ENCODE measurements at regions not wholly inside any gene's neighbourhood (a gene's known extent, or its start where the extent isn't known, plus 50 kb on each side); places are given as distances from the start of the nearest gene placed in this dataset.

DNA sequence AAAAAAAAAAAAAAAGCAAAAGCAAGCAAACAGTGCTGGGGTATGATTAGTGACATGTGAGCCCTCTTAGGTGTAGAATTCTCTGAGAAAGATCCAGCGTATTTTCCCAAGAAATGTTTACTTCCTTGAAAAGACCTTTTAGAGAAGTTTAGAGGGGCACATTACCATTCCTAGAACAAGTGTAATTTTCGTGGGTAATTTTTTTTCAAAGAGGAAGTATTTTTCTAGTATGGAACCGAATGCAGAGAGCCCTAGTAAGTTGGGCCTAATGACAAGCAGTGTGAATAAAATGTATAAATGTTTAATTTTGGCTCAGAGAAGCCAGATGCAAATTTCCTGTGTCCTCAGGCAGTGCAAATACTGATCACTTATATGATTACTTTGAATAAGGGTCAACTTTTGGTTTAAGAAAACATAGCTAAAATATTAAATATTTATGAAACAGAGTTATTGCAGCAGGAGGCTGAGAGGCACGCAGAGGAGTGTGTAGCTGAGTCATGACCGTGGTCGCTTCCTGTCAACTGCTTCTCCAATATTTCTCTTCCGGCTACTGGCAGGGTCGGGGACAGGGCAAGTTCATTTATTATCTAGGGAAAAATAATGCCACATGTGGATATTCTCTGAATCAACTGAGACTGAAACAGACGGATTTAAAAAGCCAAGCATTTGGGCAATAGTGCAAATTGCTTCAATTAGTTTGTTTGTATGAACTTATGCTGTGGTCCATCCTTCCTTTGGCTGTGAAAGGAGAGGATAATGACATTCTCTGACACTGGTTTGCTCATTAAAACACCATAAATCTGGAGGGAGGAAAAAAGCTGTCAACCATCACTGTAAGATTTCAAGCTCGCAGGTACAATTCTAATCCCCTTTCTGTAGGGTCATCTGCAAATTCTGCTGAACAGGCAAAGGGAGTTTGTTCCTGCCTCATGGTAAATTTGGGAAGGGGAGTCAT is 495.2 kb downstream of the GLRX3 start:
- no peak overlapping the region for H3K4me3 Mint-ChIP-seq (ENCODE audit: unreplicated experiment)

DNA sequence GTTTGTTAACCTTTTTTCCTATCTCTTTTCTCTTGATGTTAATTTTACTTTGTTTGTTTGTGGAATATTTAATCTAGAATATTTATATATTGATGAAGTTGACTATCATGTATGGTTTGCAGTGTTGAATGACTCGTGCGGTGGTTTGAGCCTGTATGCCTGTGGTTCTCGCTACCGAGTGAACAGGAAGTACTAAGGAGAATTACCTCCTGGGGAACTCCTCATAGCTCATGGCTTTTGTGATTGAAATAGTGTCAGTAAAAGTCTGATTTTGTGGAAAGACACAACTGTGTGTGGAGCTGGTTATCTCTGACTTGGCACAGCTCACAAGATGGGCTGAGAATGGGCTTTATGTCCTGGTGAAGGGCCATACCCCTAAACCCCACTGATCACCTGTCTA is 498.6 kb downstream of the GLRX3 start:
- Mint-ChIP-seq H3K27me3 (ENCODE audit: insufficient read depth, unreplicated experiment) (no peaks in the 10 kb centered on the region), H3K36me3 (ENCODE audit: insufficient read depth, unreplicated experiment) (no peaks in the 10 kb centered on the region), H3K27ac (ENCODE audit: low read depth, unreplicated experiment) (no peak overlapping the region), H3K4me1 (ENCODE audit: insufficient read depth, unreplicated experiment) (peaks cover 19% of the 10 kb centered on the region), H3K9me3 (ENCODE audit: unreplicated experiment) (peaks cover 11% of the 10 kb centered on the region), H3K4me3 (ENCODE audit: unreplicated experiment) (no peak overlapping the region)
- intact Hi-C loops (cut with micrococcal nuclease) = no loop called here
- TF ChIP-seq, protein P1, sequence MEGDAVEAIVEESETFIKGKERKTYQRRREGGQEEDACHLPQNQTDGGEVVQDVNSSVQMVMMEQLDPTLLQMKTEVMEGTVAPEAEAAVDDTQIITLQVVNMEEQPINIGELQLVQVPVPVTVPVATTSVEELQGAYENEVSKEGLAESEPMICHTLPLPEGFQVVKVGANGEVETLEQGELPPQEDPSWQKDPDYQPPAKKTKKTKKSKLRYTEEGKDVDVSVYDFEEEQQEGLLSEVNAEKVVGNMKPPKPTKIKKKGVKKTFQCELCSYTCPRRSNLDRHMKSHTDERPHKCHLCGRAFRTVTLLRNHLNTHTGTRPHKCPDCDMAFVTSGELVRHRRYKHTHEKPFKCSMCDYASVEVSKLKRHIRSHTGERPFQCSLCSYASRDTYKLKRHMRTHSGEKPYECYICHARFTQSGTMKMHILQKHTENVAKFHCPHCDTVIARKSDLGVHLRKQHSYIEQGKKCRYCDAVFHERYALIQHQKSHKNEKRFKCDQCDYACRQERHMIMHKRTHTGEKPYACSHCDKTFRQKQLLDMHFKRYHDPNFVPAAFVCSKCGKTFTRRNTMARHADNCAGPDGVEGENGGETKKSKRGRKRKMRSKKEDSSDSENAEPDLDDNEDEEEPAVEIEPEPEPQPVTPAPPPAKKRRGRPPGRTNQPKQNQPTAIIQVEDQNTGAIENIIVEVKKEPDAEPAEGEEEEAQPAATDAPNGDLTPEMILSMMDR (IDR thresholded peaks at IDR 0.05; ENCODE audit: unreplicated experiment) = no peak
- CTCF ChIA-PET = interaction anchor here (0.6 kb wide), 1 partner anchor 785 kb away, joined by 4 read pairs; no protein-coding TSS in a partner anchor
- no peak for DNase-seq (ENCODE audit: unreplicated experiment)
- BruUV-seq (replicated peaks) = no TSS peak
- POLR2A ChIA-PET = no interaction called here

More for the DNA sequence above, 495.2 kb downstream of the GLRX3 start:
- intact Hi-C loops (cut with micrococcal nuclease) = no loop called here
- ChIA-PET CTCF (interaction anchor here (0.6 kb wide), 1 partner anchor 217 kb away, joined by 3 read pairs; no protein-coding TSS in a partner anchor), POLR2A (interaction anchor here (0.7 kb wide), 1 partner anchor 10 kb away, joined by 3 read pairs; no protein-coding TSS in a partner anchor)
- peak; percentile 51 for DNase-seq (ENCODE audit: unreplicated experiment)
- peaks cover 27% of the 10 kb centered on the region for H3K4me1 Mint-ChIP-seq (ENCODE audit: insufficient read depth, unreplicated experiment)
- BruUV-seq (replicated peaks) = no TSS peak
- H3K27ac Mint-ChIP-seq (ENCODE audit: low read depth, unreplicated experiment) = no peak overlapping the region
- TF ChIP-seq, protein P1 (IDR thresholded peaks at IDR 0.05; ENCODE audit: unreplicated experiment) = no peak
- no peaks in the 10 kb centered on the region for H3K36me3 Mint-ChIP-seq (ENCODE audit: insufficient read depth, unreplicated experiment)
- H3K9me3 Mint-ChIP-seq (ENCODE audit: unreplicated experiment) = peaks cover 14% of the 10 kb centered on the region
- no peaks in the 10 kb centered on the region for H3K27me3 Mint-ChIP-seq (ENCODE audit: insufficient read depth, unreplicated experiment)

DNA sequence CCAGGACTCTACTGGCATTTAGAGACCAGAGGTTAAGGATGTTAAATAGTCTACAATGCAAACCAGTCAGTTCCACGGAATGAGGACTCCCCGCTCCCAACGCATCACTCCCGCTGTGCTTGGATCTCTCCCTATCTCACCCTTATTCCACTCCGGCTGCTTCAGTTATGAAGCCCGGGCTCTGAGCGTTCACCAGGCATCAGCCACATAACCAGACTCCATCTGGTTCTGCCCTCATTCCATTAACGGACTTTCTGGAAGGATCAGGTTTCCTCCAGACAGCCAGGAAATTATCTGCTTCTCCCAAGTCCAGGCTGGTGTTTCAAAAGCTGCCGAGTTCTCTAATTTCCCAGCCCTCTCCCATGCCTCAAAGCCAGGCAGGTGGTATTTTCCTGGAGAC is 499.3 kb downstream of the GLRX3 start:
- ChIA-PET POLR2A (no interaction called here), CTCF (no interaction called here)
- Mint-ChIP-seq H3K27me3 (ENCODE audit: insufficient read depth, unreplicated experiment) (no peaks in the 10 kb centered on the region), H3K36me3 (ENCODE audit: insufficient read depth, unreplicated experiment) (no peaks in the 10 kb centered on the region), H3K4me3 (ENCODE audit: unreplicated experiment) (no peak overlapping the region), H3K9me3 (ENCODE audit: unreplicated experiment) (peaks cover 7% of the 10 kb centered on the region), H3K4me1 (ENCODE audit: insufficient read depth, unreplicated experiment) (peaks cover 16% of the 10 kb centered on the region), H3K27ac (ENCODE audit: low read depth, unreplicated experiment) (peak overlapping the region; percentile 31)
- TF ChIP-seq, protein P1 (IDR thresholded peaks at IDR 0.05; ENCODE audit: unreplicated experiment) = no peak
- intact Hi-C loops (cut with micrococcal nuclease) = no loop called here
- DNase-seq (ENCODE audit: unreplicated experiment) = no peak
- no TSS peak for BruUV-seq (replicated peaks)

DNA sequence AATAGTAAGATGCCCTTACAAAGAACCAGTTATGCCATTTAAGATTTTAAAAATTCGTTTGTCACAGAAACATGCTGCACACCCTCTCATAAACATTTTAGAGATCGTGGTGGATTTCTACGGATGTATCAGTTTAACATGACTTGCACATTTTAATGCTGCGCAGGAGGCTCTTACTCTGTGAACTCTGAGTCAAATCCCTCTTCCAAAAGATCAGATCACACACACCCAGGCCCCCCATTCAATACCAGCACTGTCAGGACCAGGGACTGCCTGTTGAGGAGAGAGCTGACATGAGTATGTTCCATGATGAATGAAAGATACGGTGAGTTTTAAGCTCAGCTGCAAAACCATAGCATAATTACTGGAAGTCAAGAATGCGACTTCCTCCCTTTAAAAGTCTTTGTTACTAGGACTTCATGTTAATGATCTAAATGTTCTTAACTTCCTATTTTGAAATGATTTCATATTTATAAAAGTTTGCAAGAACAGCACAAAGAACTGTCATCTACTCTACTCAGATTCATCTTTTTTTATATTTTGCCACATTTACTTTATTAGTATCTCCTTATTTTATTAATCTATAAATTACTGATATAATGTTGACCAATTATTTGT is 500.2 kb downstream of the GLRX3 start:
- peak overlapping the region; percentile 78 for H3K27ac Mint-ChIP-seq (ENCODE audit: low read depth, unreplicated experiment)
- H3K27me3 Mint-ChIP-seq (ENCODE audit: insufficient read depth, unreplicated experiment) = no peaks in the 10 kb centered on the region
- ChIA-PET CTCF (no interaction called here), POLR2A (no interaction called here)
- no TSS peak for BruUV-seq (replicated peaks)
- intact Hi-C loops (cut with micrococcal nuclease) = no loop called here
- TF ChIP-seq, protein P1 (IDR thresholded peaks at IDR 0.05; ENCODE audit: unreplicated experiment) = no peak
- peaks cover 14% of the 10 kb centered on the region for H3K4me1 Mint-ChIP-seq (ENCODE audit: insufficient read depth, unreplicated experiment)
- DNase-seq (ENCODE audit: unreplicated experiment) = no peak
- H3K9me3 Mint-ChIP-seq (ENCODE audit: unreplicated experiment) = peaks cover 7% of the 10 kb centered on the region
- H3K36me3 Mint-ChIP-seq (ENCODE audit: insufficient read depth, unreplicated experiment) = no peaks in the 10 kb centered on the region
- no peak overlapping the region for H3K4me3 Mint-ChIP-seq (ENCODE audit: unreplicated experiment)

Data from MCF 10A (cell line).